ENCODE measurements at regions not wholly inside any gene's neighbourhood (a gene's known extent, or its start where the extent isn't known, plus 50 kb on each side); places are given as distances from the start of the nearest gene placed in this dataset.

GRCh38 chr1:61539720-61540462 lies 185.1 kb downstream of the TM2D1 start:
- DNase-seq (ENCODE audit: low read depth): no peak
- in situ Hi-C loops (cut with HindIII; ENCODE audit: low pct_unique_long_range_greater_than_20kb, low sequenced_read_pairs): no loop called here

- DNase-seq (ENCODE audit: low read depth): no peak
- in situ Hi-C loops (cut with HindIII; ENCODE audit: low pct_unique_long_range_greater_than_20kb, low sequenced_read_pairs): no loop called here
Observed at GRCh38 chr1:61538228-61538627, 186.7 kb downstream of the TM2D1 start.

GRCh38 chr1:61536174-61537108 lies 188.5 kb downstream of the TM2D1 start:
- in situ Hi-C loops (cut with HindIII; ENCODE audit: low pct_unique_long_range_greater_than_20kb, low sequenced_read_pairs): no loop called here
- no peak for DNase-seq (ENCODE audit: low read depth)

GRCh38 chr1:61534847-61535246 lies 190.1 kb downstream of the TM2D1 start:
- no peak for DNase-seq (ENCODE audit: low read depth)
- in situ Hi-C loops (cut with HindIII; ENCODE audit: low pct_unique_long_range_greater_than_20kb, low sequenced_read_pairs): no loop called here

- in situ Hi-C loops (cut with HindIII; ENCODE audit: low pct_unique_long_range_greater_than_20kb, low sequenced_read_pairs): no loop called here
- DNase-seq (ENCODE audit: low read depth): no peak
Observed at GRCh38 chr1:61533546-61533945, 191.4 kb downstream of the TM2D1 start.

- in situ Hi-C loops (cut with HindIII; ENCODE audit: low pct_unique_long_range_greater_than_20kb, low sequenced_read_pairs): no loop called here
- no peak for DNase-seq (ENCODE audit: low read depth)
Observed at GRCh38 chr1:61531716-61532115, 193.2 kb downstream of the TM2D1 start.

GRCh38 chr1:61523893-61524605 lies 200.9 kb downstream of the TM2D1 start:
- in situ Hi-C loops (cut with HindIII; ENCODE audit: low pct_unique_long_range_greater_than_20kb, low sequenced_read_pairs): no loop called here
- DNase-seq (ENCODE audit: low read depth): no peak

GRCh38 chr1:61523229-61523628 lies 201.7 kb downstream of the TM2D1 start:
- in situ Hi-C loops (cut with HindIII; ENCODE audit: low pct_unique_long_range_greater_than_20kb, low sequenced_read_pairs): no loop called here
- no peak for DNase-seq (ENCODE audit: low read depth)

- in situ Hi-C loops (cut with HindIII; ENCODE audit: low pct_unique_long_range_greater_than_20kb, low sequenced_read_pairs): no loop called here
Observed at GRCh38 chr1:61520401-61520800, 204.5 kb downstream of the TM2D1 start.

GRCh38 chr1:61519631-61520030 lies 205.3 kb downstream of the TM2D1 start:
- no peak for DNase-seq (ENCODE audit: low read depth)
- in situ Hi-C loops (cut with HindIII; ENCODE audit: low pct_unique_long_range_greater_than_20kb, low sequenced_read_pairs): no loop called here

More at GRCh38 chr1:61520401-61520800, 204.5 kb downstream of the TM2D1 start:
- DNase-seq (ENCODE audit: low read depth): no peak

- DNase-seq (ENCODE audit: low read depth): no peak
- in situ Hi-C loops (cut with HindIII; ENCODE audit: low pct_unique_long_range_greater_than_20kb, low sequenced_read_pairs): no loop called here
Observed at GRCh38 chr1:61518670-61519400, 206.1 kb downstream of the TM2D1 start.

- DNase-seq (ENCODE audit: low read depth): no peak
- in situ Hi-C loops (cut with HindIII; ENCODE audit: low pct_unique_long_range_greater_than_20kb, low sequenced_read_pairs): no loop called here
Observed at GRCh38 chr1:61517345-61517744, 207.6 kb downstream of the TM2D1 start.

- in situ Hi-C loops (cut with HindIII; ENCODE audit: low pct_unique_long_range_greater_than_20kb, low sequenced_read_pairs): no loop called here
Observed at GRCh38 chr1:61515096-61515495, 209.8 kb downstream of the TM2D1 start.

More at GRCh38 chr1:61515096-61515495, 209.8 kb downstream of the TM2D1 start:
- DNase-seq (ENCODE audit: low read depth): no peak

Measured in Caki2 (cell line).